GM23248 (cell line): ENCODE measurements at regions not wholly inside any gene's neighbourhood (a gene's known extent, or its start where the extent isn't known, plus 50 kb on each side); places are given as distances from the start of the nearest gene placed in this dataset.

Experiments
- DNase-seq: peaks from one replicate; pipeline ENCODE4 v3.0.0-alpha.2; 2015
- H2AFZ ChIP-seq: fragments of 200-600 bp; sonication (generic); 2 replicates; pipeline ENCODE4 v1.6.1; 2016; ENCODE audit warnings: antibody characterized with exemption
- H3F3A ChIP-seq: fragments of 200-600 bp; sonication (generic); 2 replicates; pipeline ENCODE4 v1.6.1; 2016; ENCODE audit warnings: mild to moderate bottlenecking, antibody characterized with exemption, mixed run types; ENCODE audit not compliant: insufficient read depth
- H3K27ac ChIP-seq: fragments of 200-600 bp; sonication (generic); 2 replicates; pipeline ENCODE4 v1.5.1; 2016; ENCODE audit warnings: mild to moderate bottlenecking
- H3K27me3 ChIP-seq: fragments of 200-600 bp; sonication (generic); replicated peaks from 2 replicates; pipeline ENCODE4 v1.6.1; 2016; ENCODE audit warnings: mild to moderate bottlenecking; ENCODE audit not compliant: insufficient read depth
- H3K36me3 ChIP-seq: fragments of 200-600 bp; sonication (generic); 2 replicates; pipeline ENCODE4 v1.6.1; 2016; ENCODE audit warnings: low read depth, mild to moderate bottlenecking
- H3K4me1 ChIP-seq: fragments of 200-600 bp; sonication (generic); 2 replicates; pipeline ENCODE4 v1.6.1; 2016; ENCODE audit warnings: mild to moderate bottlenecking; ENCODE audit not compliant: insufficient read depth
- H3K4me2 ChIP-seq: fragments of 200-600 bp; sonication (generic); one replicate; pipeline ENCODE4 v1.6.1; 2016; ENCODE audit warnings: mild to moderate bottlenecking; ENCODE audit not compliant: unreplicated experiment
- H3K4me3 ChIP-seq: fragments of 200-600 bp; sonication (generic); 2 replicates; pipeline ENCODE4 v1.5.1; 2016; ENCODE audit warnings: mild to moderate bottlenecking
- H3K79me2 ChIP-seq: fragments of 200-600 bp; sonication (generic); 2 replicates; pipeline ENCODE4 v1.6.1; 2016; ENCODE audit warnings: mild to moderate bottlenecking; ENCODE audit not compliant: insufficient read depth
- H3K9ac ChIP-seq: fragments of 200-600 bp; sonication (generic); 2 replicates; pipeline ENCODE4 v1.6.1; 2016; ENCODE audit warnings: mild to moderate bottlenecking
- H3K9me2 ChIP-seq: fragments of 200-600 bp; sonication (generic); 2 replicates; pipeline ENCODE4 v1.6.1; 2016; ENCODE audit warnings: mixed run types, mild to moderate bottlenecking, moderate library complexity; ENCODE audit not compliant: insufficient read depth
- H3K9me3 ChIP-seq: fragments of 200-600 bp; sonication (generic); one replicate; pipeline ENCODE4 v1.6.1; 2017; ENCODE audit warnings: low read depth
- H4K20me1 ChIP-seq: fragments of 200-600 bp; sonication (generic); 2 replicates; pipeline ENCODE4 v1.6.0; 2016; ENCODE audit not compliant: insufficient read depth
- EZH2 ChIP-seq: fragments of 200-600 bp; sonication (generic); IDR thresholded peaks from 2 replicates; pipeline ENCODE4 v1.6.1; 2018; ENCODE audit warnings: antibody characterized with exemption, mild to moderate bottlenecking; ENCODE audit not compliant: insufficient read depth, poor library complexity, severe bottlenecking
- EZH2phosphoT487 ChIP-seq: fragments of 200-600 bp; sonication (generic); IDR thresholded peaks from 2 replicates; pipeline ENCODE4 v1.6.1; 2018; ENCODE audit warnings: antibody characterized with exemption, moderate library complexity, mild to moderate bottlenecking, low read depth; ENCODE audit not compliant: insufficient read depth
- WGBS, 2 experiments: methylation state at CpG; one replicate each; pipeline ENCODE4 v1.1.6; 2015 to 2017; ENCODE audit warnings: low lambda C conversion rate in 2 of 2, low coverage in 1 of 2; ENCODE audit errors: missing lambda C conversion rate in 2 of 2; 5-methylcytosine and 5-hydroxymethylcytosine counted together
- in situ Hi-C: fragments of 300-500 bp; cut with MboI; formaldehyde crosslinking; loops from 2 replicates; pipeline ENCODE4 v1.15.0; 2020

GRCh38 chr20:12395760-12396159, 478.1 kb downstream of the BTBD3 start:
- Histone ChIP-seq H3K4me2 (no peak overlapping the region), H3K4me1 (no peaks in the 10 kb centered on the region), H2AFZ (no peak overlapping the region), H3K4me3 (no peak overlapping the region), H3K79me2 (no peaks in the 10 kb centered on the region), H3F3A (no peaks in the 10 kb centered on the region), H3K27me3 (no peaks in the 10 kb centered on the region), H3K27ac (no peak overlapping the region), H4K20me1 (no peaks in the 10 kb centered on the region), H3K36me3 (no peaks in the 10 kb centered on the region), H3K9ac (no peak overlapping the region), H3K9me2 (no peaks in the 10 kb centered on the region), H3K9me3 (no peaks in the 10 kb centered on the region)
- TF ChIP-seq EZH2 (no peak), EZH2phosphoT487 (no peak)
- WGBS, 2 experiments, result 11 to 21% methylated on average over 2 of the region's 2 CpGs
- DNase-seq, result no peak
- in situ Hi-C loops, result no loop called here

GRCh38 chr20:12399110-12399836, 481.6 kb downstream of the BTBD3 start:
- Histone ChIP-seq H3K4me2 (no peak overlapping the region), H3K9me2 (no peaks in the 10 kb centered on the region), H3K4me3 (no peak overlapping the region), H4K20me1 (no peaks in the 10 kb centered on the region), H3K27ac (no peak overlapping the region), H3K9ac (no peak overlapping the region), H3F3A (no peaks in the 10 kb centered on the region), H3K36me3 (no peaks in the 10 kb centered on the region), H2AFZ (no peak overlapping the region), H3K27me3 (no peaks in the 10 kb centered on the region), H3K79me2 (no peaks in the 10 kb centered on the region), H3K9me3 (no peaks in the 10 kb centered on the region), H3K4me1 (no peaks in the 10 kb centered on the region)
- in situ Hi-C loops, result no loop called here
- no peak for TF ChIP-seq EZH2phosphoT487
- no peak for TF ChIP-seq EZH2
- DNase-seq, result no peak
- 1 to 6% methylated on average over 4 of the region's 4 CpGs for WGBS, 2 experiments

- Histone ChIP-seq H4K20me1 (no peaks in the 10 kb centered on the region), H3K4me2 (no peak overlapping the region), H3K27me3 (no peaks in the 10 kb centered on the region), H3K9me3 (no peaks in the 10 kb centered on the region), H3F3A (no peaks in the 10 kb centered on the region), H3K36me3 (no peaks in the 10 kb centered on the region), H3K9me2 (no peaks in the 10 kb centered on the region), H3K4me3 (no peak overlapping the region), H3K4me1 (no peaks in the 10 kb centered on the region), H2AFZ (no peak overlapping the region), H3K27ac (no peak overlapping the region), H3K79me2 (no peaks in the 10 kb centered on the region), H3K9ac (no peak overlapping the region)
- DNase-seq, result no peak
- in situ Hi-C loops, result no loop called here
- TF ChIP-seq EZH2, result no peak
Observed at GRCh38 chr20:12404941-12405340, 487.2 kb downstream of the BTBD3 start.

GRCh38 chr20:12406978-12407377, 489.3 kb downstream of the BTBD3 start:
- in situ Hi-C loops, result no loop called here
- H3K4me3 ChIP-seq, result no peak overlapping the region
- H3K79me2 ChIP-seq, result no peaks in the 10 kb centered on the region
- H4K20me1 ChIP-seq, result no peaks in the 10 kb centered on the region
- no peaks in the 10 kb centered on the region for H3K36me3 ChIP-seq
- no peaks in the 10 kb centered on the region for H3K4me1 ChIP-seq
- H3K9me3 ChIP-seq, result no peaks in the 10 kb centered on the region
- H3F3A ChIP-seq, result no peaks in the 10 kb centered on the region
- no peak overlapping the region for H3K27ac ChIP-seq
- no peak for DNase-seq
- H3K9me2 ChIP-seq, result no peaks in the 10 kb centered on the region
- TF ChIP-seq EZH2phosphoT487 (no peak), EZH2 (no peak)
- no peak overlapping the region for H2AFZ ChIP-seq
- H3K4me2 ChIP-seq, result no peak overlapping the region
- no peak overlapping the region for H3K9ac ChIP-seq
- H3K27me3 ChIP-seq, result no peaks in the 10 kb centered on the region

- no peak overlapping the region for H3K4me3 ChIP-seq
- no peak overlapping the region for H3K9ac ChIP-seq
- H3K4me1 ChIP-seq, result no peaks in the 10 kb centered on the region
- no peak overlapping the region for H3K27ac ChIP-seq
- H3K27me3 ChIP-seq, result no peaks in the 10 kb centered on the region
- H3K4me2 ChIP-seq, result no peak overlapping the region
- no peaks in the 10 kb centered on the region for H3K36me3 ChIP-seq
- no peak for DNase-seq
- H3K9me2 ChIP-seq, result no peaks in the 10 kb centered on the region
- in situ Hi-C loops, result no loop called here
- no peaks in the 10 kb centered on the region for H3K79me2 ChIP-seq
- WGBS, 2 experiments, result 4 to 6% methylated on average over 3 of the region's 3 CpGs
- H3F3A ChIP-seq, result no peaks in the 10 kb centered on the region
- H4K20me1 ChIP-seq, result no peaks in the 10 kb centered on the region
- TF ChIP-seq EZH2, result no peak
- H2AFZ ChIP-seq, result no peak overlapping the region
- no peaks in the 10 kb centered on the region for H3K9me3 ChIP-seq
Observed at GRCh38 chr20:12409501-12409900, 491.8 kb downstream of the BTBD3 start.
